ENCODE measurements at regions not wholly inside any gene's neighbourhood (a gene's known extent, or its start where the extent isn't known, plus 50 kb on each side); places are given as distances from the start of the nearest gene placed in this dataset.

DNA sequence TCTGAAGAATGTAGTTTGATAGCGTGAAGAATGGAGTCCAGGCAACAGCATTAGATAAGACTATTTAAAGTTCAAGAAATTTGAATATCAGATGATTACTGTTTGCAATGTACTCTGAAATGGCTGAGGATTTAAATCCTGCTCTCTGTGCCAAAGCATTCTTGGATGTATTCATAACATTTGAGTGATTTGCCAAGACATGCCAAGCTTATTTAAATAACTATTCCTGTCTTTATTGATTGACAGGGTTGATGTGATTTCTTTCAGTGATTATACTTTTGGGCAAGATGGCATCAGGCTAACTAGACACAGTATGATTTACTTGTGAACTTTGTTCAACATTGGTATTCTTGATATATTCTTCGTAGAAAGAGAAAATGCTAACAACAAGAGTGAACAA lies 168.7 kb downstream of the GNAI1 start:
- Histone ChIP-seq H3K9ac (ENCODE audit: control insufficient read depth, extremely low read depth, insufficient read depth, low read length) (no peak overlapping the region), H3K27ac (ENCODE audit: control insufficient read depth, insufficient read depth, low read length) (no peak overlapping the region), H3K4me2 (ENCODE audit: control insufficient read depth, extremely low read depth, insufficient read depth, low read depth, low read length) (no peak overlapping the region), H3K4me1 (ENCODE audit: control insufficient read depth, extremely low read depth, insufficient read depth, low read length) (peaks cover 14% of the 10 kb centered on the region), H3K79me2 (ENCODE audit: control insufficient read depth, insufficient read depth, low read length) (no peaks in the 10 kb centered on the region), H3K36me3 (ENCODE audit: control insufficient read depth in 2 of 2, extremely low read depth in 1 of 2, insufficient read depth in 2 of 2, low read length in 2 of 2) (no peaks in the 10 kb centered on the region), H3K9me3 (ENCODE audit: control insufficient read depth, low read depth, low read length) (no peaks in the 10 kb centered on the region), H3K4me3 (ENCODE audit: control insufficient read depth in 2 of 3, extremely low read depth in 1 of 3, insufficient read depth in 2 of 3, low read depth in 1 of 3, low read length in 3 of 3) (no peak overlapping the region), H3K27me3 (ENCODE audit: control insufficient read depth, extremely low read depth, insufficient read depth, low read length) (no peaks in the 10 kb centered on the region), H3K9me1 (ENCODE audit: control insufficient read depth, extremely low read depth, insufficient read depth, low read length) (no peaks in the 10 kb centered on the region), H2AFZ (ENCODE audit: control insufficient read depth, low read length) (peak overlapping the region; percentile 46), H4K20me1 (ENCODE audit: control insufficient read depth, extremely low read depth, insufficient read depth, low read length) (no peaks in the 10 kb centered on the region)
- FAIRE-seq, result peak; percentile 52
- TF ChIP-seq CTCF (optimal IDR thresholded peaks at IDR 0.05 in 1 of 3, IDR thresholded peaks at IDR 0.05 in 1 of 3, conservative IDR thresholded peaks at IDR 0.05 in 1 of 3; ENCODE audit: extremely low read depth in 1 of 3, insufficient read depth in 2 of 3, low read length in 3 of 3) (no peak), EZH2 (IDR thresholded peaks at IDR 0.05; ENCODE audit: low read length) (no peak)
- dilution Hi-C loops (cut with MboI; ENCODE audit: extremely low pct_ligation_motif_present, low sequenced_read_pairs), result no loop called here
- DNase-seq (ENCODE audit: low read depth, low spot score), result no peak

DNA sequence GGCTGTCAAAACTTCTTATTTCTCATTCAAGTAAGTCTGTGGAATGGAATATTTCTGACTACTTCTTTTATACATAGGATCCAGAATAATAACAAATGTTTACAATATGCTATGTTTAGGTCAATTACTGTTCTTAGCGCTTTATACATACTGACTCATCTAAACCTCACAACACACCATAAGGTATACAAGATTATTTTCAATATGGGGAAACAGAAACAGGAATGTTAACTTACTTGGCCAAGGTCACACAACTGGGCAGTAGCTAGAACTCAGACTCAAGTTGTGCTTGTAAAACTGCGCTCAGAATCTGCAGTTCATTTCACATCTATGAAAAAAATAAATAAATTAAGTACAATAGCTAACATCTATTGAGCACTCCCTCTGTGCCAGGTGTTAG lies 168.0 kb downstream of the GNAI1 start:
- Histone ChIP-seq H3K4me3 (ENCODE audit: control insufficient read depth in 2 of 3, extremely low read depth in 1 of 3, insufficient read depth in 2 of 3, low read depth in 1 of 3, low read length in 3 of 3) (no peak overlapping the region), H3K9ac (ENCODE audit: control insufficient read depth, extremely low read depth, insufficient read depth, low read length) (no peak overlapping the region), H2AFZ (ENCODE audit: control insufficient read depth, low read length) (peak overlapping the region; percentile 46), H3K27ac (ENCODE audit: control insufficient read depth, insufficient read depth, low read length) (no peak overlapping the region), H3K9me3 (ENCODE audit: control insufficient read depth, low read depth, low read length) (no peaks in the 10 kb centered on the region), H3K27me3 (ENCODE audit: control insufficient read depth, extremely low read depth, insufficient read depth, low read length) (no peaks in the 10 kb centered on the region), H4K20me1 (ENCODE audit: control insufficient read depth, extremely low read depth, insufficient read depth, low read length) (no peaks in the 10 kb centered on the region), H3K36me3 (ENCODE audit: control insufficient read depth in 2 of 2, extremely low read depth in 1 of 2, insufficient read depth in 2 of 2, low read length in 2 of 2) (no peaks in the 10 kb centered on the region), H3K4me2 (ENCODE audit: control insufficient read depth, extremely low read depth, insufficient read depth, low read depth, low read length) (no peak overlapping the region), H3K4me1 (ENCODE audit: control insufficient read depth, extremely low read depth, insufficient read depth, low read length) (peaks cover 12% of the 10 kb centered on the region), H3K79me2 (ENCODE audit: control insufficient read depth, insufficient read depth, low read length) (no peaks in the 10 kb centered on the region), H3K9me1 (ENCODE audit: control insufficient read depth, extremely low read depth, insufficient read depth, low read length) (no peaks in the 10 kb centered on the region)
- DNase-seq (ENCODE audit: low read depth, low spot score) (no peak), FAIRE-seq (peak; percentile 26)
- TF ChIP-seq EZH2 (IDR thresholded peaks at IDR 0.05; ENCODE audit: low read length), result no peak
- no peak for TF ChIP-seq CTCF (optimal IDR thresholded peaks at IDR 0.05 in 1 of 3, IDR thresholded peaks at IDR 0.05 in 1 of 3, conservative IDR thresholded peaks at IDR 0.05 in 1 of 3; ENCODE audit: extremely low read depth in 1 of 3, insufficient read depth in 2 of 3, low read length in 3 of 3)
- dilution Hi-C loops (cut with MboI; ENCODE audit: extremely low pct_ligation_motif_present, low sequenced_read_pairs), result no loop called here

Measured in keratinocyte (primary cell).